Progenitor cell of endocrine pancreas (in vitro differentiated cells): ENCODE measurements at regions not wholly inside any gene's neighbourhood (a gene's known extent, or its start where the extent isn't known, plus 50 kb on each side); places are given as distances from the start of the nearest gene placed in this dataset.

Source experiments
- DNase-seq: peaks from one replicate; pipeline ENCODE4 v3.0.0; 2021; ENCODE audit warnings: low spot score; ENCODE audit not compliant: unreplicated experiment
- H3K27ac Mint-ChIP-seq: 2 replicates; pipeline ENCODE4 v1.8.0; 2021; ENCODE audit warnings: mild to moderate bottlenecking, moderate library complexity, mixed read lengths
- H3K27me3 Mint-ChIP-seq: 2 replicates; pipeline ENCODE4 v1.8.0; 2021; ENCODE audit warnings: mixed read lengths
- H3K36me3 Mint-ChIP-seq: 2 replicates; pipeline ENCODE4 v1.8.0; 2022; ENCODE audit warnings: mixed read lengths; ENCODE audit not compliant: insufficient read depth
- H3K4me1 Mint-ChIP-seq: 2 replicates; pipeline ENCODE4 v1.8.0; 2021; ENCODE audit warnings: low read depth, mixed read lengths
- H3K4me3 Mint-ChIP-seq: 2 replicates; pipeline ENCODE4 v1.8.0; 2021; ENCODE audit warnings: low read depth, mild to moderate bottlenecking, moderate library complexity, mixed read lengths
- H3K9me3 Mint-ChIP-seq: 2 replicates; pipeline ENCODE4 v1.8.0; 2021; ENCODE audit warnings: low read depth, mixed read lengths
- TF ChIP-seq, protein P1 (sequence below): fragments of 200-600 bp; sonication (generic); IDR thresholded peaks from one replicate; pipeline ENCODE4 v1.5.0; 2021; ENCODE audit warnings: antibody characterized with exemption, mild to moderate bottlenecking; ENCODE audit not compliant: unreplicated experiment

DNA sequence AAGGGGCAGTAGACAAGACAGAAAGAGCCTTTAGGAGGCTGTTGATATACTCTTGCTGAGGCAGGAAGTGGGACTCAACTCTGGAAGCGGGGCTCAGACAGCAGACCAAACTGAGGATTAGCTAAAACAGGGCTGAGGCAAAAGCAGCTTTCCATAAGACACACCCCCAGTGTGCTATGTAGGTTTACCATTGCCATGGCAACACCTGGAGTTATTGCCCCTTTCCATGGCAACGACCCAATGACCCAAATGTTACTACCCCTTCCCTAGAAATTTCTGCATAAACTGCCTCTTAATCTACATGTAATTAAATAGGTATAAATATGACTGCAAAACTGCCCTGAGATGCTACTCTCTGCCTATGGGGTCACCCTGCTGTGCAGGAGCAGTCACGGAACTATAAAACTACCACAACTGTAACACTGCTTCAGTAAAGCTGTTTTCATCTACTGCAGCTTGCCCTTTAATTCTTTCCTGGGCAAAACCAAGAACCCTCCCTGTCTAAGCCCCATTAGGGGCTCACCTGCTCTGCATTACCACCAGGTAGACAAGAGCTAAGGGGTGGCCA lies 348.4 kb upstream of the PODXL start:
- Mint-ChIP-seq H3K27ac (no peak overlapping the region), H3K9me3 (no peaks in the 10 kb centered on the region), H3K27me3 (peaks cover 22% of the 10 kb centered on the region), H3K36me3 (no peaks in the 10 kb centered on the region), H3K4me3 (no peak overlapping the region), H3K4me1 (peaks cover 6% of the 10 kb centered on the region)
- TF ChIP-seq, protein P1, sequence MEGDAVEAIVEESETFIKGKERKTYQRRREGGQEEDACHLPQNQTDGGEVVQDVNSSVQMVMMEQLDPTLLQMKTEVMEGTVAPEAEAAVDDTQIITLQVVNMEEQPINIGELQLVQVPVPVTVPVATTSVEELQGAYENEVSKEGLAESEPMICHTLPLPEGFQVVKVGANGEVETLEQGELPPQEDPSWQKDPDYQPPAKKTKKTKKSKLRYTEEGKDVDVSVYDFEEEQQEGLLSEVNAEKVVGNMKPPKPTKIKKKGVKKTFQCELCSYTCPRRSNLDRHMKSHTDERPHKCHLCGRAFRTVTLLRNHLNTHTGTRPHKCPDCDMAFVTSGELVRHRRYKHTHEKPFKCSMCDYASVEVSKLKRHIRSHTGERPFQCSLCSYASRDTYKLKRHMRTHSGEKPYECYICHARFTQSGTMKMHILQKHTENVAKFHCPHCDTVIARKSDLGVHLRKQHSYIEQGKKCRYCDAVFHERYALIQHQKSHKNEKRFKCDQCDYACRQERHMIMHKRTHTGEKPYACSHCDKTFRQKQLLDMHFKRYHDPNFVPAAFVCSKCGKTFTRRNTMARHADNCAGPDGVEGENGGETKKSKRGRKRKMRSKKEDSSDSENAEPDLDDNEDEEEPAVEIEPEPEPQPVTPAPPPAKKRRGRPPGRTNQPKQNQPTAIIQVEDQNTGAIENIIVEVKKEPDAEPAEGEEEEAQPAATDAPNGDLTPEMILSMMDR: no peak
- no peak for DNase-seq

DNA sequence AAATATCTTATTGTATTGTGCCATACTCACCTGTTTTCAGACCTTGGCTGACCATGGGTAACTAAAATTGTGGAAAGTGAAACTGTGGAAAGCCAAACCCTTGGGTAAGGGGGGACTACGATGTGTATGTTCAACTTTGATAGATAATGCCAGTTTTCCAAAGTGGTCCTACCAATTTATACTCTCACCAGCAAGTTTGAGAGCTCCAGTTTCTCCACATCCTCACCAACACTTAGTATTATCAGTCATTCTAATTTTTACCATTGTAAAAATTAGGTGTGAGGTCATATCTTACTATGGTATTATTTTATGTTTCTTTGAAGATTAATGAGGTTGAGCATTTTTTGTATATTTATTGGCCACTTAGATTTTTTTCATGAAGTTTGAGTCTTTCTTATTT lies 346.9 kb upstream of the PODXL start:
- Mint-ChIP-seq H3K9me3 (no peaks in the 10 kb centered on the region), H3K4me3 (no peak overlapping the region), H3K27me3 (peaks cover 20% of the 10 kb centered on the region), H3K4me1 (peaks cover 6% of the 10 kb centered on the region), H3K27ac (no peak overlapping the region), H3K36me3 (no peaks in the 10 kb centered on the region)
- no peak for DNase-seq
- TF ChIP-seq, protein P1: no peak

DNA sequence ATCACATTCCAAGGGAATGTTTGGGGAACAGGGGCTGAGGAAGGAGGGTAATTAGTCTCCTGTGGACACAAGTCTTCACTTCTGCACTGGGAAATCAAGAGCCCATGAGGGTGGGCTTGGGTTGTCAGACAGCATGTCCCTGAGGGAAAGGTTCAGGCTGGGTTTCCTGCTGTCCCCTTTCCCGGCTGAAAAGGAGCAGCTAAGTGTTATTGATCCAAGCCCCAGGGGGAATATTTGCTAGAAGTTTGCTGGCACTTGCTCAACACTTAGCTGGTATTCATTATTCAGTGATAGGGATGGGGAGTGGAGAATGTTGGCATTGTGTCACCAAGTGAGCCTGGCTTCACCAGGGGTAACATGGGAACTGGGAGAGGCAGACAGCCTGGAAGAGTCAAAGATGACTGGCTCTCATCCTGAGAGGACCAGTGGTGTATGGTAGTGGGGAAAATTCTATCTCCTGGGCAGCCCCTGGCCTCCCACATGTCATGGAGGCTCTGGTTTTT lies 344.4 kb upstream of the PODXL start:
- Mint-ChIP-seq H3K36me3 (no peaks in the 10 kb centered on the region), H3K4me3 (no peak overlapping the region), H3K27ac (no peak overlapping the region), H3K4me1 (peaks cover 11% of the 10 kb centered on the region), H3K9me3 (no peaks in the 10 kb centered on the region), H3K27me3 (peaks cover 6% of the 10 kb centered on the region)
- DNase-seq: no peak
- TF ChIP-seq, protein P1: no peak

DNA sequence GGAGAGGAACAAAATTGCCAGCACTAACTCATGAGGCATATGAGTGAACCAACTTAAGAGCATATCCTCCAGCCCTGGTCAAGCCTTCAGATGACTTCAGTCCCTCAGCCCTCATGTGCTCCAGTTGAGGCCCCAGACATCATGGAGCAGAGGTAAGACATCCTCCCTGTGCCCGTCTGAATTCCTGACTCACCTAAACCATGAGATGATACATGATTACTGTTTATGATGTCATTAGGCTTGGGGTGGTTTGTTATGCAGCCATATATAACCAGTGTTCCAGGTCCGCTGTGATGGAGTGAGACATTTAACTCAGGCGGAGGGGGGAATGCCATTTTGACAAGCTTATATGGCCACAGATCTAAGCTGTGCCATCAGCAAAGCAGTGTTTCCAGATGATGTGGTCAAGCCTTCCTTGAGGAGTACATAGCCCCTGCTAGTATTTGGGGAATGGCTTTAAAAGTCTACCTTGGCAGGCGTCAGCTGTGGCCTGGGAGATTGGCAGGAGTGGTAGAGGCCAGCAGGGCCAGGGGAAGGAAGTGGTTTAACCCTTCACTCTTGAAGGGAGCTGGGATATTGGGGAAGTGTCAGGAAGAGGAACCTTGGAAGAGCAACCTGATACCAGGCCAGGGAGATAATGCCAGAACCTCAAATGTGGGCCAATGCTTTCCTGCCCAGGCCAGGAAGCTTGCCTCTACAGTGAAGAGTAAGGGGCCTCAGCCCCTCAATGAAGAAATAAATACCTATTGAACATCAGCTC lies 343.0 kb upstream of the PODXL start:
- H3K9me3 Mint-ChIP-seq: no peaks in the 10 kb centered on the region
- no peak overlapping the region for H3K27ac Mint-ChIP-seq
- no peak for DNase-seq
- peaks cover 11% of the 10 kb centered on the region for H3K4me1 Mint-ChIP-seq
- H3K36me3 Mint-ChIP-seq: no peaks in the 10 kb centered on the region
- H3K27me3 Mint-ChIP-seq: peaks cover 3% of the 10 kb centered on the region
- H3K4me3 Mint-ChIP-seq: no peak overlapping the region
- TF ChIP-seq, protein P1: no peak

DNA sequence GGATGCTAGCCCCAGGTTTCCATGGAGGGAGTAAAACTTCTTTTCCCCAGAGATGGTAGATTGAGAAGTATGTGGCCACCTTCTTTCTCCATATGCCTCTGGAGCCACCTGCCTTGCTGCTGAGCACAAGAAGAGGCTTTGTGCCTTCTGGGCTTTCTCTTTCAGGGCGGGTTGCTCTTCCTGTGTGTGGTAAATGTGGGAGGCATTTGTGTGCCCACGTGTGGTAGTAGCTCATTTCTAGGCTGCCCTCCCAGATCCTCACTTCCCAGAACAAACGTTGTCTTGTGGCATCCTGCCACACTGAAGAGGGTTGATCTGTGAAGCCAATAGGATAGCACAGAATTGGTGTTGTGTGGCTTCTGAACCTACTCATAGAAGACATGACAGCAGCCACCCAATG lies 342.0 kb upstream of the PODXL start:
- Mint-ChIP-seq H3K4me3 (no peak overlapping the region), H3K4me1 (peaks cover 11% of the 10 kb centered on the region), H3K27ac (no peak overlapping the region), H3K27me3 (peaks cover 3% of the 10 kb centered on the region), H3K9me3 (no peaks in the 10 kb centered on the region), H3K36me3 (no peaks in the 10 kb centered on the region)
- TF ChIP-seq, protein P1: no peak
- no peak for DNase-seq
